Astrocyte (in vitro differentiated cells and primary cell): ENCODE measurements at regions not wholly inside any gene's neighbourhood (a gene's known extent, or its start where the extent isn't known, plus 50 kb on each side); places are given as distances from the start of the nearest gene placed in this dataset.

ENCODE experiments used
- DNase-seq: peaks from one replicate; pipeline ENCODE4 v3.0.0-alpha.2; 2010; ENCODE audit warnings: low read depth
- FAIRE-seq: peaks from 2 replicates; lab custom pipeline; 2011; peaks lifted over from hg19 to GRCh38; lab: Jason Lieb, UNC
- H2AFZ ChIP-seq: 2 replicates; pipeline ENCODE4 v1.6.0; 2012; ENCODE audit warnings: low read depth, low read length, inconsistent platforms
- H3K27ac ChIP-seq: 2 replicates; pipeline ENCODE4 v1.5.1; 2011; ENCODE audit warnings: low read depth, low read length, inconsistent platforms
- H3K27me3 ChIP-seq: 2 replicates; pipeline ENCODE4 v1.6.0; 2011; ENCODE audit warnings: low read length, inconsistent platforms; ENCODE audit not compliant: insufficient read depth
- H3K36me3 ChIP-seq: 2 replicates; pipeline ENCODE4 v1.5.1; 2011; ENCODE audit warnings: low read length, inconsistent platforms; ENCODE audit not compliant: insufficient read depth
- H3K4me1 ChIP-seq: 2 replicates; pipeline ENCODE4 v1.5.1; 2011; ENCODE audit warnings: low read length, inconsistent platforms; ENCODE audit not compliant: insufficient read depth
- H3K4me2 ChIP-seq: 2 replicates; pipeline ENCODE4 v1.6.0; 2012; ENCODE audit warnings: low read length, inconsistent platforms
- H3K4me3 ChIP-seq: 2 replicates; pipeline ENCODE4 v1.5.1; 2011; ENCODE audit warnings: low read depth, mild to moderate bottlenecking, low read length, inconsistent platforms; ENCODE audit not compliant: insufficient read depth
- H3K79me2 ChIP-seq: 2 replicates; pipeline ENCODE4 v1.6.0; 2012; ENCODE audit warnings: mild to moderate bottlenecking, low read length, inconsistent platforms; ENCODE audit not compliant: insufficient read depth
- H3K9ac ChIP-seq: 2 replicates; pipeline ENCODE4 v1.6.0; 2012; ENCODE audit warnings: mild to moderate bottlenecking, low read length, inconsistent platforms
- H3K9me3 ChIP-seq: 2 replicates; pipeline ENCODE4 v1.5.1; 2012; ENCODE audit warnings: low read depth, mild to moderate bottlenecking, low read length, inconsistent platforms; ENCODE audit not compliant: insufficient read depth
- H4K20me1 ChIP-seq: 2 replicates; pipeline ENCODE4 v1.6.0; 2012; ENCODE audit warnings: low read length, inconsistent platforms; ENCODE audit not compliant: insufficient read depth
- H3K27ac Mint-ChIP-seq: one replicate; pipeline ENCODE4 v1.8.0; 2021; ENCODE audit warnings: mild to moderate bottlenecking, mixed read lengths; ENCODE audit not compliant: unreplicated experiment
- H3K27me3 Mint-ChIP-seq: one replicate; pipeline ENCODE4 v1.8.0; 2021; ENCODE audit warnings: low read depth, mixed read lengths; ENCODE audit not compliant: unreplicated experiment
- H3K36me3 Mint-ChIP-seq: one replicate; pipeline ENCODE4 v1.8.0; 2021; ENCODE audit warnings: low read depth, mixed read lengths; ENCODE audit not compliant: unreplicated experiment
- H3K4me1 Mint-ChIP-seq: one replicate; pipeline ENCODE4 v1.8.0; 2021; ENCODE audit warnings: low read depth, mixed read lengths; ENCODE audit not compliant: unreplicated experiment
- H3K4me3 Mint-ChIP-seq: one replicate; pipeline ENCODE4 v1.8.0; 2021; ENCODE audit warnings: mild to moderate bottlenecking, moderate library complexity, mixed read lengths; ENCODE audit not compliant: unreplicated experiment
- H3K9me3 Mint-ChIP-seq: one replicate; pipeline ENCODE4 v1.8.0; 2021; ENCODE audit warnings: mild to moderate bottlenecking, mixed read lengths; ENCODE audit not compliant: unreplicated experiment
- EZH2 ChIP-seq: IDR thresholded peaks from 2 replicates; pipeline ENCODE4 v1.6.1; 2012; ENCODE audit warnings: mild to moderate bottlenecking, low read length, inconsistent platforms; ENCODE audit not compliant: insufficient read depth
- TF ChIP-seq, protein P1 (sequence below): IDR thresholded peaks from 2 replicates; pipeline ENCODE4 v1.5.1; 2011; ENCODE audit warnings: low read depth, mild to moderate bottlenecking, inconsistent platforms, low read length, moderate library complexity; ENCODE audit not compliant: insufficient read depth

DNA sequence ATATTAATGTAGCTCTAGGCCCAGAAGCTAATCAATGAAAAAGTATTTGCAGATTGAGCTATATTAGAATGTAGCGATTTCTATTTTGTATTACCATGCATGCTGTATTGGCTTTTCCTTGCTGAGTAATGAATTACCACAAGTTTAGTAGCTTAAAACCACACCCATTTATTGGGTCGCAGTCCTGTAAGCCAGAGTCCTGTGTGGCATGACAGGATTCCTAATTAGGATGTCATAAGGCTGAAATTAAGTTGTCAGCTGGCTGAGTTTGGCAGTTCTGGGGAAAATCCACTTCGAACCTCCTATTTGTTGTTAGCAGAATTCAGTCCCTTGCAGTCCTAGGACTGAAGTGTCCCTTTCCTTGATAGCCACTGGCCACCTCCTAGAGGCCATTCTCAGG is 50.3 kb upstream of the HHIP start:
- Histone ChIP-seq H3K27me3 (no peaks in the 10 kb centered on the region), H3K27ac (no peak overlapping the region), H3K79me2 (no peaks in the 10 kb centered on the region), H3K4me2 (no peak overlapping the region), H3K36me3 (no peaks in the 10 kb centered on the region), H4K20me1 (no peaks in the 10 kb centered on the region), H3K4me3 (no peak overlapping the region), H3K9me3 (no peaks in the 10 kb centered on the region), H3K9ac (no peak overlapping the region), H2AFZ (no peak overlapping the region), H3K4me1 (peaks cover 7% of the 10 kb centered on the region)
- TF ChIP-seq, protein P1, sequence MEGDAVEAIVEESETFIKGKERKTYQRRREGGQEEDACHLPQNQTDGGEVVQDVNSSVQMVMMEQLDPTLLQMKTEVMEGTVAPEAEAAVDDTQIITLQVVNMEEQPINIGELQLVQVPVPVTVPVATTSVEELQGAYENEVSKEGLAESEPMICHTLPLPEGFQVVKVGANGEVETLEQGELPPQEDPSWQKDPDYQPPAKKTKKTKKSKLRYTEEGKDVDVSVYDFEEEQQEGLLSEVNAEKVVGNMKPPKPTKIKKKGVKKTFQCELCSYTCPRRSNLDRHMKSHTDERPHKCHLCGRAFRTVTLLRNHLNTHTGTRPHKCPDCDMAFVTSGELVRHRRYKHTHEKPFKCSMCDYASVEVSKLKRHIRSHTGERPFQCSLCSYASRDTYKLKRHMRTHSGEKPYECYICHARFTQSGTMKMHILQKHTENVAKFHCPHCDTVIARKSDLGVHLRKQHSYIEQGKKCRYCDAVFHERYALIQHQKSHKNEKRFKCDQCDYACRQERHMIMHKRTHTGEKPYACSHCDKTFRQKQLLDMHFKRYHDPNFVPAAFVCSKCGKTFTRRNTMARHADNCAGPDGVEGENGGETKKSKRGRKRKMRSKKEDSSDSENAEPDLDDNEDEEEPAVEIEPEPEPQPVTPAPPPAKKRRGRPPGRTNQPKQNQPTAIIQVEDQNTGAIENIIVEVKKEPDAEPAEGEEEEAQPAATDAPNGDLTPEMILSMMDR = no peak
- TF ChIP-seq EZH2 = no peak
- Mint-ChIP-seq H3K27me3 (peaks cover 2% of the 10 kb centered on the region), H3K9me3 (no peaks in the 10 kb centered on the region), H3K4me3 (no peak overlapping the region), H3K4me1 (peaks cover 3% of the 10 kb centered on the region), H3K36me3 (no peaks in the 10 kb centered on the region), H3K27ac (no peak overlapping the region)
- no peak for FAIRE-seq
- DNase-seq = no peak
